Heart left ventricle (tissue), 13 donors: ENCODE measurements at regions not wholly inside any gene's neighbourhood (a gene's known extent, or its start where the extent isn't known, plus 50 kb on each side); places are given as distances from the start of the nearest gene placed in this dataset.

Experiments
- POLR2A ChIP-seq, 2 donors: fragments of 450-650 bp; IDR thresholded peaks; one replicate each; pipeline ENCODE4 v1.6.1; 2017; ENCODE audit warnings: antibody characterized with exemption in 2 of 2, mild to moderate bottlenecking in 2 of 2, moderate library complexity in 2 of 2
- TF ChIP-seq, protein P1 (sequence below), 12 donors: fragments of 200-600 bp; sonication (generic) in 4 of 12; IDR thresholded peaks; one replicate each; pipeline versions ENCODE4 v1.5.0 to v1.8.0; 2018 to 2022; ENCODE audit warnings: antibody characterized with exemption in 12 of 12, mild to moderate bottlenecking in 5 of 12
- donor health status: ischemic (EF 13 %, LVEDD 7.1; RV severe dilation, severe dysfunction).
- donor health status: DM: no; HTN: yes; CAD: no.
- donor health status: DM: no; HTN: no; CAD: no.
- donor health status: ischemic (EF 25% LVEDD 6.9; RV normal size, moderate dysfunction).
- donor health status: ischemic (EF 25% LVEDD 5.7; RV mildly dilated, moderate dysfunction).
- donor health status: ischemic (EF 35%, LVEDD 5.7; RV mildly dilated, moderate dysfunction).
- donor health status: nonischemic (EF 11% LVEDD 7.7; RV severe dilation, severe dysfunction).
- donor health status: DM: yes; HTN: yes; CAD: no.
- donor health status: PGD.
- donor health status: ischemic (EF 29% LVEDD 5.4; RV normal size, mild dysfunction).
- donor health status: nonischemic (EF 23%, LVEDD 6.1; RV moderate dilation, normal function).

DNA sequence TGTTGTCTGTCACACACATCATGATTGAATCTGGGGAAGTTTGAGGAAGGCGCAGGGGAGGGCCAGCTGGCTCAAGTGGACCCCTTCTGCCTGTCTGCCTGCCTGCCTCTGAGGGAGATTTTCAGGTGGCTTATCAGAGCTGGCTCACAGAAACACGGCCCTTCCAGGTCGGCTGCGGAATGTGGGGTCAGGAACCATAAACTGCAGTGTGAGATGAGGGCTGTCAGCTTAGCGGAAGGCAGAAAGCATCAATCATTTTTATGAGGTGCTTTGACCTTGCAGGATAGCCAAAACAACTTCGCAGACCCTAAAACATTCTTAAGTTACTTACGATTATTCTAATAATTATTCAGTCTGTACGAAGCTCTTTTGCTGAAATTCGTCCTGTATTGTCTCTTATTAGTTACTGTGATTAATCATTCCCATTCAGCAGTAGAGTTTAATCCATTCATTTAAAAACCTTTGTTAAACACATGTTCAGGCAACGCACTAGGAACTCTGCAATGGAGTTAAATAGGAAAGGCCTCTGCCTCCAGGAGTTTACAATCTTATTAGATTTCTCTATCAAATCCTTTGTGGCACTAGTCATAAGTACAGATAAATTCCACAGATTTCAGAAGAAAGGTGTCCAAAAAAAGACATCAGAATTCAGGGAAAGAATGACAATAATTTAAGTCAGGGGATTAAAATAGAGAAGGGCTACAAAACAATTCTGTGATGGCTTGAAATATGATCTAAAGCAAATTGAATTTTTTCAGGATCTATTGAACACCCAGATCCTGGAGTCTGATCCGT is 371.6 kb downstream of the HRH4 start:
- TF ChIP-seq, protein P1, sequence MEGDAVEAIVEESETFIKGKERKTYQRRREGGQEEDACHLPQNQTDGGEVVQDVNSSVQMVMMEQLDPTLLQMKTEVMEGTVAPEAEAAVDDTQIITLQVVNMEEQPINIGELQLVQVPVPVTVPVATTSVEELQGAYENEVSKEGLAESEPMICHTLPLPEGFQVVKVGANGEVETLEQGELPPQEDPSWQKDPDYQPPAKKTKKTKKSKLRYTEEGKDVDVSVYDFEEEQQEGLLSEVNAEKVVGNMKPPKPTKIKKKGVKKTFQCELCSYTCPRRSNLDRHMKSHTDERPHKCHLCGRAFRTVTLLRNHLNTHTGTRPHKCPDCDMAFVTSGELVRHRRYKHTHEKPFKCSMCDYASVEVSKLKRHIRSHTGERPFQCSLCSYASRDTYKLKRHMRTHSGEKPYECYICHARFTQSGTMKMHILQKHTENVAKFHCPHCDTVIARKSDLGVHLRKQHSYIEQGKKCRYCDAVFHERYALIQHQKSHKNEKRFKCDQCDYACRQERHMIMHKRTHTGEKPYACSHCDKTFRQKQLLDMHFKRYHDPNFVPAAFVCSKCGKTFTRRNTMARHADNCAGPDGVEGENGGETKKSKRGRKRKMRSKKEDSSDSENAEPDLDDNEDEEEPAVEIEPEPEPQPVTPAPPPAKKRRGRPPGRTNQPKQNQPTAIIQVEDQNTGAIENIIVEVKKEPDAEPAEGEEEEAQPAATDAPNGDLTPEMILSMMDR (IDR thresholded peaks at IDR 0.05), result no peak
- no peak for TF ChIP-seq POLR2A (IDR thresholded peaks at IDR 0.05)
